HepG2 (cell line): ENCODE measurements at regions not wholly inside any gene's neighbourhood (a gene's known extent, or its start where the extent isn't known, plus 50 kb on each side); places are given as distances from the start of the nearest gene placed in this dataset.

Experiments
- ATAC-seq: fragments of 200-7000 bp; cut with Tn5 transposase; 3 replicates; pipeline ENCODE4 v1.9.1; 2020; ENCODE audit warnings: mild to moderate bottlenecking, moderate library complexity
- BruUV-seq: library from RNA; stranded (reverse); fragments of 400-500 nt; replicated peaks from 2 replicates; lab custom pipeline; 2021; lab: Mats Ljungman, UMichigan
- CTCF ChIA-PET: fragments of 300-600 bp; formaldehyde crosslinking; extraction: SDS; loops from one replicate; lab custom pipeline; 2021; ENCODE audit warnings: low total read pairs, inconsistent platforms, low intra/inter-chr PET ratio; lab: Yijun Ruan, JAX
- POLR2A ChIA-PET: fragments of 350-600 bp; sonication (Branson Sonifier 250); formaldehyde crosslinking; loops from one replicate; lab custom pipeline; 2020; ENCODE audit warnings: antibody characterized with exemption, inconsistent platforms; lab: Yijun Ruan, JAX
- DNase-seq: peaks from one replicate; pipeline ENCODE4 v3.0.0-alpha.2; 2015; ENCODE audit warnings: low spot score
- FAIRE-seq: peaks from 3 replicates; lab custom pipeline; 2011; peaks lifted over from hg19 to GRCh38; lab: Jason Lieb, UNC
- H2AFZ ChIP-seq: one replicate; pipeline ENCODE4 v1.6.1; 2011; ENCODE audit warnings: low read length, inconsistent platforms
- H3K27ac ChIP-seq: fragments of 300-600 bp; 3 replicates; pipeline ENCODE4 v1.8.0; 2011; ENCODE audit warnings: mixed run types, mild to moderate bottlenecking, mixed read lengths, low read length, inconsistent platforms; ENCODE audit not compliant: insufficient read depth; ENCODE audit errors: extremely low read length
- H3K27me3 ChIP-seq, 2 experiments: fragments of 200-600 bp in 1 of 2; 2 replicates in 1 of 2; 3 replicates in 1 of 2; pipeline versions ENCODE4 v1.6.0 to v1.8.0; 2011; ENCODE audit warnings: low read length in 2 of 2, mild to moderate bottlenecking in 2 of 2, moderate library complexity in 2 of 2, inconsistent platforms in 1 of 2; ENCODE audit not compliant: insufficient read depth in 2 of 2, control insufficient read depth in 1 of 2
- H3K36me3 ChIP-seq, 2 experiments: fragments of 200-600 bp in 1 of 2; replicated peaks in 1 of 2; 2 replicates in 1 of 2; 3 replicates in 1 of 2; pipeline versions ENCODE4 v1.5.1 to v1.8.0; 2011; ENCODE audit warnings: low read length in 2 of 2, inconsistent platforms in 1 of 2; ENCODE audit not compliant: insufficient read depth in 2 of 2, control insufficient read depth in 1 of 2
- H3K4me1 ChIP-seq: 2 replicates; pipeline ENCODE4 v1.5.1; 2012; ENCODE audit warnings: low read length, inconsistent platforms; ENCODE audit not compliant: insufficient read depth
- H3K4me2 ChIP-seq: 2 replicates; pipeline ENCODE4 v1.6.0; 2011; ENCODE audit warnings: low read depth, low read length, inconsistent platforms
- H3K4me3 ChIP-seq, 3 experiments: fragments of 200-600 bp in 1 of 3; sonication (generic), shearing (Covaris generic) in 1 of 3; replicated peaks in 1 of 3; 2 replicates each; pipeline ENCODE4 v1.5.1; 2011 to 2016; ENCODE audit warnings: low read length in 3 of 3, inconsistent platforms in 2 of 3, low read depth in 2 of 3, mild to moderate bottlenecking in 2 of 3, control low read depth in 1 of 3, mixed read lengths in 1 of 3; ENCODE audit not compliant: insufficient read depth in 1 of 3
- H3K79me2 ChIP-seq: one replicate; pipeline ENCODE4 v1.6.1; 2011; ENCODE audit warnings: low read length, inconsistent platforms; ENCODE audit not compliant: insufficient read depth
- H3K9ac ChIP-seq: 2 replicates; pipeline ENCODE4 v1.6.0; 2011; ENCODE audit warnings: mild to moderate bottlenecking, low read depth, low read length, inconsistent platforms; ENCODE audit not compliant: insufficient read depth
- H3K9me3 ChIP-seq: 2 replicates; pipeline ENCODE4 v1.5.1; 2012; ENCODE audit warnings: mild to moderate bottlenecking, low read length
- H4K20me1 ChIP-seq: 2 replicates; pipeline ENCODE4 v1.6.0; 2011; ENCODE audit warnings: inconsistent platforms, mild to moderate bottlenecking, low read length, moderate library complexity; ENCODE audit not compliant: insufficient read depth
- EP300 ChIP-seq, 3 experiments: sonication (generic) in 1 of 3; formaldehyde crosslinking in 1 of 3; IDR thresholded peaks; 2 replicates each; pipeline versions ENCODE4 v1.5.1 to v1.6.1; 2011 to 2020; ENCODE audit warnings: low read depth in 2 of 3, low read length in 2 of 3, borderline replicate concordance in 1 of 3, improper control_type of control experiment in 1 of 3, mild to moderate bottlenecking in 1 of 3, missing genetic modification reagents in 1 of 3, moderate library complexity in 1 of 3
- ETS1 ChIP-seq: sonication (generic); formaldehyde crosslinking; IDR thresholded peaks from 2 replicates; pipeline ENCODE4 v1.4.0; 2020; ENCODE audit warnings: missing genetic modification reagents
- KDM2A ChIP-seq: sonication (generic); formaldehyde crosslinking; IDR thresholded peaks from 2 replicates; pipeline ENCODE4 v1.4.0; 2020; ENCODE audit warnings: low read depth, missing genetic modification reagents, borderline replicate concordance
- KDM6A ChIP-seq: IDR thresholded peaks from 2 replicates; pipeline ENCODE4 v1.6.1; 2016; ENCODE audit warnings: low read depth
- NFKB2 ChIP-seq: sonication (generic); formaldehyde crosslinking; IDR thresholded peaks from 2 replicates; pipeline ENCODE4 v1.4.0; 2020; ENCODE audit warnings: missing genetic modification reagents, borderline replicate concordance
- NFYC ChIP-seq: IDR thresholded peaks from 2 replicates; pipeline ENCODE4 v1.6.1; 2016; ENCODE audit warnings: missing genetic modification reagents, missing compliant biosample characterization
- RERE ChIP-seq: IDR thresholded peaks from 2 replicates; pipeline ENCODE4 v1.6.1; 2016; ENCODE audit warnings: low read depth, missing genetic modification reagents, missing compliant biosample characterization
- TAF15 ChIP-seq: fragments of 200-400 bp; formaldehyde crosslinking; IDR thresholded peaks from one replicate; pipeline ENCODE4 v1.6.1; 2018; ENCODE audit warnings: mild to moderate bottlenecking, low read depth, low read length; ENCODE audit not compliant: poor library complexity, severe bottlenecking
- THYN1 ChIP-seq: sonication (generic); formaldehyde crosslinking; IDR thresholded peaks from 2 replicates; pipeline ENCODE4 v1.8.1; 2023; ENCODE audit warnings: low read depth, mild to moderate bottlenecking, moderate library complexity, missing genetic modification reagents, borderline replicate concordance
- ZNF251 ChIP-seq: sonication (generic); formaldehyde crosslinking; IDR thresholded peaks from 2 replicates; pipeline ENCODE4 v1.9.0; 2021; ENCODE audit warnings: mild to moderate bottlenecking, missing genetic modification reagents
- ZNF484 ChIP-seq: sonication (generic); formaldehyde crosslinking; IDR thresholded peaks from 2 replicates; pipeline ENCODE4 v1.5.1; 2020; ENCODE audit warnings: mild to moderate bottlenecking, low read depth, missing genetic modification reagents, borderline replicate concordance
- whole genome bisulfite sequencing: methylation state at CpG from one replicate; pipeline ENCODE4 v1.1.6; 2017; ENCODE audit warnings: low lambda C conversion rate; 5-methylcytosine and 5-hydroxymethylcytosine counted together
- in situ Hi-C: cut with HindIII; loops from 2 replicates; pipeline ENCODE4 v1.10.0; 2017; ENCODE audit warnings: low pct_unique_long_range_greater_than_20kb; ENCODE audit not compliant: extremely low pct_ligation_motif_present
- intact Hi-C: fragments of 100-400 bp; cut with micrococcal nuclease; formaldehyde crosslinking; loops from one replicate; pipeline ENCODE4 v1.10.0; 2022; ENCODE audit not compliant: unreplicated experiment

GRCh38 chr4:52358883-52359321 lies 300.2 kb downstream of the USP46 start (continued):
- TF ChIP-seq RERE (CRISPR knock-in tag) = no peak
- TF ChIP-seq EP300 (IDR thresholded peaks at IDR 0.05; ENCODE audit: low read depth in 2 of 2, low read length in 2 of 2) = no peak
- TF ChIP-seq EP300 (CRISPR knock-in tag; IDR thresholded peaks at IDR 0.05; ENCODE audit: borderline replicate concordance) = no peak
- TF ChIP-seq KDM6A = no peak
- TF ChIP-seq, all 625 proteins: peak for 0

GRCh38 chr4:52366191-52366590 lies 292.9 kb downstream of the USP46 start:
- Histone ChIP-seq H2AFZ (no peak overlapping the region), H3K27ac (no peak overlapping the region), H3K9me3 (no peaks in the 10 kb centered on the region), H3K4me2 (no peak overlapping the region), H3K4me3 (no peak overlapping the region), H4K20me1 (no peaks in the 10 kb centered on the region), H3K27me3 (no peaks in the 10 kb centered on the region), H3K4me1 (peaks cover 31% of the 10 kb centered on the region), H3K36me3 (no peaks in the 10 kb centered on the region), H3K79me2 (no peaks in the 10 kb centered on the region)
- WGBS = 66% methylated on average over 5 of the region's 5 CpGs
- FAIRE-seq = no peak
- POLR2A ChIA-PET = no interaction called here
- intact Hi-C loops = loop anchor here (5.0 kb wide), 1 partner anchor 134 kb away; no protein-coding TSS in a partner anchor
- DNase-seq = no peak
- no TSS peak for BruUV-seq
- no peak for ATAC-seq
- TF ChIP-seq TAF15 (no peak), ZNF484 (CRISPR knock-in tag) (no peak), NFYC (no peak), KDM2A (CRISPR knock-in tag) (no peak), NFKB2 (CRISPR knock-in tag) (no peak), ETS1 (no peak), ZNF251 (CRISPR knock-in tag) (no peak), THYN1 (CRISPR knock-in tag) (no peak)
- TF ChIP-seq, all 625 proteins: peak for 0
- in situ Hi-C loops = no loop called here
- CTCF ChIA-PET = no interaction called here
- no peak overlapping the region for H3K9ac ChIP-seq
